Keratinocyte (primary cell): ENCODE measurements at regions not wholly inside any gene's neighbourhood (a gene's known extent, or its start where the extent isn't known, plus 50 kb on each side); places are given as distances from the start of the nearest gene placed in this dataset.

ENCODE experiments used
- DNase-seq: peaks from one replicate; pipeline ENCODE4 v3.0.0-alpha.2; 2011; ENCODE audit warnings: low read depth, missing footprints, low spot score
- FAIRE-seq: peaks from 2 replicates; lab custom pipeline; 2011; peaks lifted over from hg19 to GRCh38; lab: Jason Lieb, UNC
- H2AFZ ChIP-seq: 2 replicates; pipeline ENCODE4 v1.6.0; 2012; ENCODE audit warnings: low read length, control low read depth, inconsistent platforms; ENCODE audit not compliant: control insufficient read depth
- H3K27ac ChIP-seq: 2 replicates; pipeline ENCODE4 v1.5.1; 2011; ENCODE audit warnings: low read length; ENCODE audit not compliant: control insufficient read depth, insufficient read depth
- H3K27me3 ChIP-seq: 3 replicates; pipeline ENCODE4 v1.6.0; 2011; ENCODE audit warnings: low read length; ENCODE audit not compliant: control insufficient read depth, insufficient read depth; ENCODE audit errors: extremely low read depth
- H3K36me3 ChIP-seq, 2 experiments: 2 replicates in 1 of 2; 3 replicates in 1 of 2; pipeline ENCODE4 v1.5.1; 2011; ENCODE audit warnings: low read length in 2 of 2, mild to moderate bottlenecking in 1 of 2; ENCODE audit not compliant: control insufficient read depth in 2 of 2, insufficient read depth in 2 of 2; ENCODE audit errors: extremely low read depth in 1 of 2
- H3K4me1 ChIP-seq: 3 replicates; pipeline ENCODE4 v1.5.1; 2011; ENCODE audit warnings: low read length; ENCODE audit not compliant: control insufficient read depth, insufficient read depth; ENCODE audit errors: extremely low read depth
- H3K4me2 ChIP-seq: 3 replicates; pipeline ENCODE4 v1.6.0; 2011; ENCODE audit warnings: low read depth, low read length; ENCODE audit not compliant: control insufficient read depth, insufficient read depth; ENCODE audit errors: extremely low read depth
- H3K4me3 ChIP-seq, 3 experiments: fragments of 200-600 bp in 1 of 3; sonication (generic) in 1 of 3; 2 replicates in 2 of 3; 3 replicates in 1 of 3; pipeline ENCODE4 v1.5.1; 2011 to 2016; ENCODE audit warnings: low read length in 3 of 3, mild to moderate bottlenecking in 3 of 3, control low read depth in 2 of 3, inconsistent platforms in 1 of 3, low read depth in 1 of 3, mixed read lengths in 1 of 3, mixed run types in 1 of 3, moderate library complexity in 1 of 3; ENCODE audit not compliant: control insufficient read depth in 2 of 3, insufficient read depth in 2 of 3; ENCODE audit errors: extremely low read depth in 1 of 3
- H3K79me2 ChIP-seq: 2 replicates; pipeline ENCODE4 v1.6.0; 2012; ENCODE audit warnings: low read length; ENCODE audit not compliant: control insufficient read depth, insufficient read depth
- H3K9ac ChIP-seq: 3 replicates; pipeline ENCODE4 v1.6.0; 2011; ENCODE audit warnings: low read length; ENCODE audit not compliant: control insufficient read depth, insufficient read depth; ENCODE audit errors: extremely low read depth
- H3K9me1 ChIP-seq: 3 replicates; pipeline ENCODE4 v1.6.0; 2011; ENCODE audit warnings: low read length; ENCODE audit not compliant: control insufficient read depth, insufficient read depth; ENCODE audit errors: extremely low read depth
- H3K9me3 ChIP-seq: 2 replicates; pipeline ENCODE4 v1.5.1; 2012; ENCODE audit warnings: low read depth, low read length; ENCODE audit not compliant: control insufficient read depth
- H4K20me1 ChIP-seq: 3 replicates; pipeline ENCODE4 v1.6.0; 2011; ENCODE audit warnings: low read length; ENCODE audit not compliant: control insufficient read depth, insufficient read depth; ENCODE audit errors: extremely low read depth
- CTCF ChIP-seq, 3 experiments: IDR thresholded peaks in 1 of 3; conservative IDR thresholded peaks in 1 of 3; optimal IDR thresholded peaks in 1 of 3; 2 replicates in 2 of 3; 3 replicates in 1 of 3; pipeline versions ENCODE3 to v1.5.1; 2011; ENCODE audit warnings: low read length in 3 of 3, mild to moderate bottlenecking in 3 of 3, moderate library complexity in 2 of 3, control low read depth in 1 of 3, inconsistent platforms in 1 of 3; ENCODE audit not compliant: insufficient read depth in 2 of 3; ENCODE audit errors: extremely low read depth in 1 of 3
- EZH2 ChIP-seq: IDR thresholded peaks from one replicate; pipeline ENCODE4 v1.6.1; 2012; ENCODE audit warnings: inconsistent platforms, mild to moderate bottlenecking, low read length, moderate library complexity
- dilution Hi-C: fragments of 300-500 bp; cut with MboI; formaldehyde crosslinking; loops from one replicate; pipeline ENCODE4 v1.7.0; 2020; ENCODE audit warnings: low sequenced_read_pairs; ENCODE audit not compliant: extremely low pct_ligation_motif_present

- no peak overlapping the region for H3K4me3 ChIP-seq
- H3K9me3 ChIP-seq = no peaks in the 10 kb centered on the region
- H2AFZ ChIP-seq = no peak overlapping the region
- DNase-seq (no peak), FAIRE-seq (no peak)
- H3K4me1 ChIP-seq = peaks cover 6% of the 10 kb centered on the region
- H3K27ac ChIP-seq = no peak overlapping the region
- no peak overlapping the region for H3K4me2 ChIP-seq
- H3K9me1 ChIP-seq = no peaks in the 10 kb centered on the region
- H4K20me1 ChIP-seq = no peaks in the 10 kb centered on the region
- H3K27me3 ChIP-seq = no peaks in the 10 kb centered on the region
- dilution Hi-C loops = no loop called here
- H3K79me2 ChIP-seq = no peaks in the 10 kb centered on the region
- TF ChIP-seq EZH2 = no peak
- no peak for TF ChIP-seq CTCF (optimal IDR thresholded peaks at IDR 0.05 in 1 of 3, IDR thresholded peaks at IDR 0.05 in 1 of 3, conservative IDR thresholded peaks at IDR 0.05 in 1 of 3; ENCODE audit: extremely low read depth in 1 of 3, insufficient read depth in 2 of 3, low read length in 3 of 3)
- H3K36me3 ChIP-seq = no peaks in the 10 kb centered on the region
- H3K9ac ChIP-seq = no peak overlapping the region
Observed at GRCh38 chr21:35249636-35250035, 200.5 kb upstream of the RUNX1 start.

- no peak overlapping the region for H3K4me3 ChIP-seq
- no peaks in the 10 kb centered on the region for H4K20me1 ChIP-seq
- H2AFZ ChIP-seq = no peak overlapping the region
- H3K9me1 ChIP-seq = no peaks in the 10 kb centered on the region
- dilution Hi-C loops = no loop called here
- no peaks in the 10 kb centered on the region for H3K36me3 ChIP-seq
- no peak overlapping the region for H3K27ac ChIP-seq
- H3K9me3 ChIP-seq = no peaks in the 10 kb centered on the region
- H3K27me3 ChIP-seq = no peaks in the 10 kb centered on the region
- H3K4me1 ChIP-seq = peaks cover 14% of the 10 kb centered on the region
- H3K9ac ChIP-seq = no peak overlapping the region
- H3K4me2 ChIP-seq = no peak overlapping the region
- no peaks in the 10 kb centered on the region for H3K79me2 ChIP-seq
- TF ChIP-seq CTCF (optimal IDR thresholded peaks at IDR 0.05 in 1 of 3, IDR thresholded peaks at IDR 0.05 in 1 of 3, conservative IDR thresholded peaks at IDR 0.05 in 1 of 3; ENCODE audit: extremely low read depth in 1 of 3, insufficient read depth in 2 of 3, low read length in 3 of 3) (no peak), EZH2 (no peak)
- no peak for FAIRE-seq
- DNase-seq = no peak
Observed at GRCh38 chr21:35245879-35246278, 196.8 kb upstream of the RUNX1 start.
